ENCODE measurements at regions not wholly inside any gene's neighbourhood (a gene's known extent, or its start where the extent isn't known, plus 50 kb on each side); places are given as distances from the start of the nearest gene placed in this dataset.

- TF ChIP-seq, protein P1, sequence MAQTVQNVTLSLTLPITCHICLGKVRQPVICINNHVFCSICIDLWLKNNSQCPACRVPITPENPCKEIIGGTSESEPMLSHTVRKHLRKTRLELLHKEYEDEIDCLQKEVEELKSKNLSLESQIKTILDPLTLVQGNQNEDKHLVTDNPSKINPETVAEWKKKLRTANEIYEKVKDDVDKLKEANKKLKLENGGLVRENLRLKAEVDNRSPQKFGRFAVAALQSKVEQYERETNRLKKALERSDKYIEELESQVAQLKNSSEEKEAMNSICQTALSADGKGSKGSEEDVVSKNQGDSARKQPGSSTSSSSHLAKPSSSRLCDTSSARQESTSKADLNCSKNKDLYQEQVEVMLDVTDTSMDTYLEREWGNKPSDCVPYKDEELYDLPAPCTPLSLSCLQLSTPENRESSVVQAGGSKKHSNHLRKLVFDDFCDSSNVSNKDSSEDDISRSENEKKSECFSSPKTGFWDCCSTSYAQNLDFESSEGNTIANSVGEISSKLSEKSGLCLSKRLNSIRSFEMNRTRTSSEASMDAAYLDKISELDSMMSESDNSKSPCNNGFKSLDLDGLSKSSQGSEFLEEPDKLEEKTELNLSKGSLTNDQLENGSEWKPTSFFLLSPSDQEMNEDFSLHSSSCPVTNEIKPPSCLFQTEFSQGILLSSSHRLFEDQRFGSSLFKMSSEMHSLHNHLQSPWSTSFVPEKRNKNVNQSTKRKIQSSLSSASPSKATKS (CRISPR knock-in tag; IDR thresholded peaks at IDR 0.05): no peak
- no peak for TF ChIP-seq MXI1 (IDR thresholded peaks at IDR 0.05; ENCODE audit: borderline replicate concordance, low read depth, low read length)
- TF ChIP-seq ZNF639 (CRISPR knock-in tag; conservative IDR thresholded peaks at IDR 0.05): no peak
- no peak for TF ChIP-seq HNF1A (IDR thresholded peaks at IDR 0.05; ENCODE audit: low read depth)
- no peak for TF ChIP-seq HNF1A (CRISPR knock-in tag; IDR thresholded peaks at IDR 0.05; ENCODE audit: borderline replicate concordance)
- no peak for TF ChIP-seq ZSCAN9 (CRISPR knock-in tag; IDR thresholded peaks at IDR 0.05; ENCODE audit: borderline replicate concordance)
These were observed 197.4 kb upstream of the PRPS1L1 start for GRCh38 chr7:18225067-18225466.
